K562 (cell line): ENCODE measurements at regions not wholly inside any gene's neighbourhood (a gene's known extent, or its start where the extent isn't known, plus 50 kb on each side); places are given as distances from the start of the nearest gene placed in this dataset.

Source experiments
- ATF7 ChIP-seq: fragments of 450-650 bp; IDR thresholded peaks from 2 replicates; pipeline ENCODE4 v1.7.1; 2014; ENCODE audit warnings: mild to moderate bottlenecking, moderate library complexity
- C11orf30 ChIP-seq: fragments of 450-650 bp; IDR thresholded peaks from 2 replicates; pipeline ENCODE4 v1.6.1; 2016; ENCODE audit warnings: low read depth, mild to moderate bottlenecking
- KDM1A ChIP-seq, 2 experiments: fragments of 450-650 bp; IDR thresholded peaks; 2 replicates each; pipeline ENCODE4 v1.6.1; 2016; ENCODE audit warnings: mild to moderate bottlenecking in 2 of 2
- MTA3 ChIP-seq: fragments of 450-650 bp; formaldehyde crosslinking; IDR thresholded peaks from 2 replicates; pipeline ENCODE4 v1.6.1; 2017; ENCODE audit warnings: mild to moderate bottlenecking, borderline replicate concordance
- MYC ChIP-seq, 2 experiments: fragments of 250-450 bp in 1 of 2; sonication (Bioruptor Pico) in 1 of 2; IDR thresholded peaks; 2 replicates each; pipeline versions ENCODE4 v1.5.1 to v1.6.1; 2012 to 2021; ENCODE audit warnings: low read depth in 2 of 2, borderline replicate concordance in 1 of 2, improper control_type of control experiment in 1 of 2, low read length in 1 of 2, mild to moderate bottlenecking in 1 of 2, moderate library complexity in 1 of 2
- RBM34 ChIP-seq: fragments of 200-400 bp; formaldehyde crosslinking; IDR thresholded peaks from 2 replicates; pipeline ENCODE4 v1.6.1; 2018; ENCODE audit warnings: low read length, borderline replicate concordance; ENCODE audit not compliant: insufficient read depth
- TBL1XR1 ChIP-seq, 2 experiments: IDR thresholded peaks; 2 replicates each; pipeline ENCODE4 v1.6.1; 2012; ENCODE audit warnings: improper control_type of control experiment in 2 of 2, low read length in 2 of 2, mild to moderate bottlenecking in 1 of 2
- TFAM ChIP-seq: fragments of 250-450 bp; sonication (Bioruptor Pico); conservative IDR thresholded peaks from 2 replicates; pipeline ENCODE4 v1.5.0; 2021; ENCODE audit warnings: mild to moderate bottlenecking, moderate library complexity
- ZNF134 ChIP-seq: fragments of 250-450 bp; sonication (Bioruptor Pico); conservative IDR thresholded peaks from 2 replicates; pipeline ENCODE4 v1.4.0; 2020
- TF ChIP-seq, protein P1 (sequence below): IDR thresholded peaks from 3 replicates; pipeline ENCODE4 v1.6.1; 2011; ENCODE audit warnings: borderline replicate concordance, mild to moderate bottlenecking, moderate library complexity; ENCODE audit not compliant: insufficient read length; ENCODE audit errors: extremely low read depth
- TF ChIP-seq, protein P2 (sequence below): fragments of 200-800 bp; sonication (Bioruptor generic); IDR thresholded peaks from 2 replicates; pipeline ENCODE4 v1.6.1; 2017; ENCODE audit warnings: missing genetic modification characterization, missing compliant biosample characterization
- TF ChIP-seq, protein P3 (sequence below): fragments of 250-450 bp; sonication (Bioruptor Pico); IDR thresholded peaks from 2 replicates; pipeline ENCODE4 v1.8.0; 2022; ENCODE audit warnings: moderate library complexity, mild to moderate bottlenecking, inconsistent platforms
- TF ChIP-seq, protein P4 (sequence below), 2 experiments: fragments of 450-650 bp in 1 of 2; sonication (generic) in 1 of 2; formaldehyde crosslinking in 1 of 2; IDR thresholded peaks in 1 of 2; conservative IDR thresholded peaks in 1 of 2; 2 replicates each; pipeline versions ENCODE4 v1.6.1 to v1.8.1; 2016 to 2023; ENCODE audit warnings: mild to moderate bottlenecking in 2 of 2, moderate library complexity in 2 of 2, inconsistent platforms in 1 of 2, missing genetic modification reagents in 1 of 2
- TF ChIP-seq, protein P5 (sequence below): fragments of 250-450 bp; sonication (Bioruptor Pico); IDR thresholded peaks from 2 replicates; pipeline ENCODE4 v1.5.0; 2021; ENCODE audit warnings: mild to moderate bottlenecking, moderate library complexity
- TF ChIP-seq, protein P6 (sequence below): sonication (generic); formaldehyde crosslinking; IDR thresholded peaks from 2 replicates; pipeline ENCODE4 v1.9.0; 2022; ENCODE audit warnings: mild to moderate bottlenecking, missing genetic modification reagents

DNA sequence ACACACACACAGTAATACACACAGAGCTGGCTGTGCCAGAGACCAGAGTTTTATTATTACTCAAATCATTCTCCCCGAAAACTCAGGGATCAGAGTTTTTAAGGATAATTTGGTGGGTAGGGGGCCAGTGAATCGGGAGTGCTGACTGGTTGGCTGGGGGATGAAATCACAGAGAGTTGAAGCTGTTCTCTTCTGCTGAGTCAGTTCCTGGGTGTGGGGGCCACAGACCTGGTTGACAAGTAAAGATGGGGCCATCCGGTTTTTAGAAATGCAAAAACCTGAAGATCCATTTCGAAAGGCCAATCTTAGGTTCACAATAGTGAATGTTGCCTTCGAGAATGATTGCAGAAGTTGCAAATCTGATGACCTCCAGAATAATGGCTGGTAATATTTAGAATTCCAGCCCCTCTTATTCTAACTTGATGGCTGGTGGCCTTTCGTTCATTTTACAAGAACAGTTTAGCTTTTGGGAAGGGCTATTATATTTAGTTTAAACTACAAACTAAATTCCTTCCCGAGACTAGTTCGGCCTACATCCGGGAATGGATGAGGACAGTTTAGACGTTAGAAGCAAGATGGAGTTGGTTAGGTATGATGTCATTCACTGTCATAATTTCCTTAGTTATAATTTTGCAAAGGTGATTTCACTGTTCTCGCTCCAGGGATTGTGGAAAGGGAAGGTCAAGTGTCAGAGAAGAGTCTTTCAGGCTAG, 123.2 kb downstream of the KCNJ18 start (continued):
- TF ChIP-seq, protein P1, sequence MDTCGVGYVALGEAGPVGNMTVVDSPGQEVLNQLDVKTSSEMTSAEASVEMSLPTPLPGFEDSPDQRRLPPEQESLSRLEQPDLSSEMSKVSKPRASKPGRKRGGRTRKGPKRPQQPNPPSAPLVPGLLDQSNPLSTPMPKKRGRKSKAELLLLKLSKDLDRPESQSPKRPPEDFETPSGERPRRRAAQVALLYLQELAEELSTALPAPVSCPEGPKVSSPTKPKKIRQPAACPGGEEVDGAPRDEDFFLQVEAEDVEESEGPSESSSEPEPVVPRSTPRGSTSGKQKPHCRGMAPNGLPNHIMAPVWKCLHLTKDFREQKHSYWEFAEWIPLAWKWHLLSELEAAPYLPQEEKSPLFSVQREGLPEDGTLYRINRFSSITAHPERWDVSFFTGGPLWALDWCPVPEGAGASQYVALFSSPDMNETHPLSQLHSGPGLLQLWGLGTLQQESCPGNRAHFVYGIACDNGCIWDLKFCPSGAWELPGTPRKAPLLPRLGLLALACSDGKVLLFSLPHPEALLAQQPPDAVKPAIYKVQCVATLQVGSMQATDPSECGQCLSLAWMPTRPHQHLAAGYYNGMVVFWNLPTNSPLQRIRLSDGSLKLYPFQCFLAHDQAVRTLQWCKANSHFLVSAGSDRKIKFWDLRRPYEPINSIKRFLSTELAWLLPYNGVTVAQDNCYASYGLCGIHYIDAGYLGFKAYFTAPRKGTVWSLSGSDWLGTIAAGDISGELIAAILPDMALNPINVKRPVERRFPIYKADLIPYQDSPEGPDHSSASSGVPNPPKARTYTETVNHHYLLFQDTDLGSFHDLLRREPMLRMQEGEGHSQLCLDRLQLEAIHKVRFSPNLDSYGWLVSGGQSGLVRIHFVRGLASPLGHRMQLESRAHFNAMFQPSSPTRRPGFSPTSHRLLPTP, result no peak
- TF ChIP-seq RBM34, result no peak
- TF ChIP-seq, protein P2, sequence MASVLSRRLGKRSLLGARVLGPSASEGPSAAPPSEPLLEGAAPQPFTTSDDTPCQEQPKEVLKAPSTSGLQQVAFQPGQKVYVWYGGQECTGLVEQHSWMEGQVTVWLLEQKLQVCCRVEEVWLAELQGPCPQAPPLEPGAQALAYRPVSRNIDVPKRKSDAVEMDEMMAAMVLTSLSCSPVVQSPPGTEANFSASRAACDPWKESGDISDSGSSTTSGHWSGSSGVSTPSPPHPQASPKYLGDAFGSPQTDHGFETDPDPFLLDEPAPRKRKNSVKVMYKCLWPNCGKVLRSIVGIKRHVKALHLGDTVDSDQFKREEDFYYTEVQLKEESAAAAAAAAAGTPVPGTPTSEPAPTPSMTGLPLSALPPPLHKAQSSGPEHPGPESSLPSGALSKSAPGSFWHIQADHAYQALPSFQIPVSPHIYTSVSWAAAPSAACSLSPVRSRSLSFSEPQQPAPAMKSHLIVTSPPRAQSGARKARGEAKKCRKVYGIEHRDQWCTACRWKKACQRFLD (CRISPR knock-in tag), result no peak
- TF ChIP-seq, protein P3, sequence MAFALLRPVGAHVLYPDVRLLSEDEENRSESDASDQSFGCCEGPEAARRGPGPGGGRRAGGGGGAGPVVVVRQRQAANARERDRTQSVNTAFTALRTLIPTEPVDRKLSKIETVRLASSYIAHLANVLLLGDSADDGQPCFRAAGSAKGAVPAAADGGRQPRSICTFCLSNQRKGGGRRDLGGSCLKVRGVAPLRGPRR (CRISPR knock-in tag), result no peak
- TF ChIP-seq TFAM, result no peak
- no peak for TF ChIP-seq KDM1A (IDR thresholded peaks at IDR 0.05)
- TF ChIP-seq, protein P4, sequence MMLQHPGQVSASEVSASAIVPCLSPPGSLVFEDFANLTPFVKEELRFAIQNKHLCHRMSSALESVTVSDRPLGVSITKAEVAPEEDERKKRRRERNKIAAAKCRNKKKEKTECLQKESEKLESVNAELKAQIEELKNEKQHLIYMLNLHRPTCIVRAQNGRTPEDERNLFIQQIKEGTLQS (IDR thresholded peaks at IDR 0.05), result peak; percentile 62
- TF ChIP-seq, protein P4 (CRISPR knock-in tag; conservative IDR thresholded peaks at IDR 0.05), result no peak
- no peak for TF ChIP-seq MTA3
- TF ChIP-seq ZNF134 (CRISPR knock-in tag), result no peak
- TF ChIP-seq, protein P5, sequence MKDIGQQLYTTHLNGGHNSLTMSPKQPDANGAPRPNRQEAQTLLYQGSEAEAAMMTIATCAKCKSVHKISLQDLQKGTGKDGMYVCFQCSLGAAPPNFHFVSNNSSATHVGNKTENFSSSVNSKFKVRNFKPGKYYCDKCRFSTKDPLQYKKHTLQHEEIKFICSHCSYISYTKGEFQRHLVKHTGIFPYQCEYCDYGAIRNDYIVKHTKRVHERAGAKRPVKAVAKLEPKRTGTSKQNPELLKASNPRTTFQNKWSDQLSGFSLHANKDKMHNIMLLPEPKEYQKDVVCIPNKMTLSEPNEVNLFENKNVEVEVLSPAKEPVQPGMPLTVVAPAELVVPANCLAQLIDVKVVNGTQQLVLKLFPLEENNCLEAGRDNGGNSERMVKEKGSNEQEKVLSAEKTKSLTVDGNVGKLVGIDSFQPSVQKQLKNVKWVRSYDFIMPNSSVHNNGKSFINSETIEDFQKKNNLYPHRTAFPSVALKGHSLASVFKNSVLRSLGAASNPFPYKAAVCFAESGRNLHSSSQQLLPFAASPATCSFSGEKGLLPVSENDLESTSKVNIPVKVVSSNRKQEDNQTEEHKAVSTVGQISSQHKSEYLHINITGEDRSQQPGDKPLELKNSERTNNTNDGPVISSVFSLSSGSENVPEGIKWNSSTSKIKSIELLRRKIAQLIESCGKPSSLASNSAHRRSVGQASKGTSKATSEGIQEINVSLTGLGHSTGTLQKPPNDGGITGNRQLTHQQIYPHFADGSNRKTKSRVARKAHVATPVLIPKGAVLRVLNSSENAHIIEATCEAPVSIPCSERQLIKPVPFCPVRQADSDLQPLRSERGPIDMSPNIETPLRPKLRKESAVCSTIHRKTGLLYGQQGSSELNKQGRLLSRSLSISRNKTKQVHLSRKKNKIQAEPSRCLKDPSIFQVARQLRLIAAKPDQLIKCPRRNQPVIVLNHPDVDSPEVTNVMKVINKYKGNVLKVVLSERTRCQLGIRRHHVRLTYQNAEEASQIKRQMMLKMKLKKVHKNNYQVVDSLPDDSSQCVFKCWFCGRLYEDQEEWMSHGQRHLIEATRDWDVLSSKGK (CRISPR knock-in tag), result no peak
- no peak for TF ChIP-seq MYC (IDR thresholded peaks at IDR 0.05; ENCODE audit: low read depth, low read length)
- no peak for TF ChIP-seq MYC (CRISPR knock-in tag; IDR thresholded peaks at IDR 0.05; ENCODE audit: borderline replicate concordance, low read depth)
- TF ChIP-seq C11orf30, result peak; percentile 61; the same call in 1 of the 2 replicates
- TF ChIP-seq, protein P6, sequence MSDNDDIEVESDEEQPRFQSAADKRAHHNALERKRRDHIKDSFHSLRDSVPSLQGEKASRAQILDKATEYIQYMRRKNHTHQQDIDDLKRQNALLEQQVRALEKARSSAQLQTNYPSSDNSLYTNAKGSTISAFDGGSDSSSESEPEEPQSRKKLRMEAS (CRISPR knock-in tag), result no peak
- TF ChIP-seq TBL1XR1 (IDR thresholded peaks at IDR 0.05; ENCODE audit: low read length in 2 of 2), result no peak
- TF ChIP-seq ATF7, result peak; percentile 60; the same call in 1 of the 2 replicates
